Activated T-helper 1 cell treated with anti-CD3 and anti-CD28 coated beads, Interleukin-12 subunit alpha, Interleukin-12 subunit beta, Interleukin-2, Interleukin-4 antibody, amounts not matched to agents 30 ng/mL and 10 ng/mL and 1 ng/mL, durations not matched to agents 14 hours and 24 hours and 36 hours (primary cell): ENCODE measurements at regions not wholly inside any gene's neighbourhood (a gene's known extent, or its start where the extent isn't known, plus 50 kb on each side); places are given as distances from the start of the nearest gene placed in this dataset.
"Not testable (repeated sequence)": the region's sequence is repeated elsewhere in the genome, so short reads cannot be mapped to it uniquely, and the experiment has no call there.

Source experiments
- DNase-seq: peaks from one replicate; pipeline ENCODE4 v3.0.0; 2021; ENCODE audit warnings: low spot score
- H3K27ac Mint-ChIP-seq: one replicate; pipeline ENCODE4 v1.8.0; 2021; ENCODE audit warnings: mild to moderate bottlenecking, mixed read lengths
- H3K27me3 Mint-ChIP-seq: one replicate; pipeline ENCODE4 v1.8.0; 2022; ENCODE audit warnings: mild to moderate bottlenecking, moderate library complexity, mixed read lengths; ENCODE audit not compliant: insufficient read depth
- H3K36me3 Mint-ChIP-seq: one replicate; pipeline ENCODE4 v1.8.0; 2021; ENCODE audit warnings: low read depth, mixed read lengths
- H3K4me1 Mint-ChIP-seq: one replicate; pipeline ENCODE4 v1.8.0; 2021; ENCODE audit warnings: low read depth, mixed read lengths
- H3K4me3 Mint-ChIP-seq: one replicate; pipeline ENCODE4 v1.8.0; 2021; ENCODE audit warnings: mild to moderate bottlenecking, moderate library complexity, mixed read lengths
- H3K9me3 Mint-ChIP-seq: one replicate; pipeline ENCODE4 v1.8.0; 2021; ENCODE audit warnings: mixed read lengths
- intact Hi-C: fragments of 100-400 bp; cut with micrococcal nuclease; formaldehyde crosslinking; loops from one replicate; pipeline ENCODE4 v1.15.1; 2024

- H3K27ac Mint-ChIP-seq, H3K4me3 Mint-ChIP-seq, H3K4me1 Mint-ChIP-seq, intact Hi-C loops, DNase-seq, H3K27me3 Mint-ChIP-seq, H3K36me3 Mint-ChIP-seq, H3K9me3 Mint-ChIP-seq: not testable (repeated sequence)
Observed at GRCh38 chr2:82005889-82006288, 1701.3 kb upstream of the LRRTM1 start.

- no peaks in the 10 kb centered on the region for H3K27me3 Mint-ChIP-seq
- no peaks in the 10 kb centered on the region for H3K36me3 Mint-ChIP-seq
- no peak for DNase-seq
- no peak overlapping the region for H3K4me3 Mint-ChIP-seq
- H3K4me1 Mint-ChIP-seq, result no peaks in the 10 kb centered on the region
- peaks cover 3% of the 10 kb centered on the region for H3K9me3 Mint-ChIP-seq
- intact Hi-C loops, result no loop called here
- H3K27ac Mint-ChIP-seq, result no peak overlapping the region
Observed at GRCh38 chr2:82001614-82002013, 1697.1 kb upstream of the LRRTM1 start.

GRCh38 chr2:82000606-82001005, 1696.1 kb upstream of the LRRTM1 start:
- H3K27ac Mint-ChIP-seq, result no peak overlapping the region
- H3K27me3 Mint-ChIP-seq, result no peaks in the 10 kb centered on the region
- peaks cover 7% of the 10 kb centered on the region for H3K9me3 Mint-ChIP-seq
- intact Hi-C loops, result no loop called here
- H3K4me3 Mint-ChIP-seq, result no peak overlapping the region
- no peaks in the 10 kb centered on the region for H3K36me3 Mint-ChIP-seq
- DNase-seq, result no peak
- no peaks in the 10 kb centered on the region for H3K4me1 Mint-ChIP-seq

- no peaks in the 10 kb centered on the region for H3K36me3 Mint-ChIP-seq
- H3K27ac Mint-ChIP-seq, result no peak overlapping the region
- H3K4me1 Mint-ChIP-seq, result no peaks in the 10 kb centered on the region
- H3K4me3 Mint-ChIP-seq, result no peak overlapping the region
- peaks cover 14% of the 10 kb centered on the region for H3K9me3 Mint-ChIP-seq
- H3K27me3 Mint-ChIP-seq, result no peaks in the 10 kb centered on the region
- intact Hi-C loops, result no loop called here
- no peak for DNase-seq
Observed at GRCh38 chr2:81996332-81996731, 1691.8 kb upstream of the LRRTM1 start.

DNA sequence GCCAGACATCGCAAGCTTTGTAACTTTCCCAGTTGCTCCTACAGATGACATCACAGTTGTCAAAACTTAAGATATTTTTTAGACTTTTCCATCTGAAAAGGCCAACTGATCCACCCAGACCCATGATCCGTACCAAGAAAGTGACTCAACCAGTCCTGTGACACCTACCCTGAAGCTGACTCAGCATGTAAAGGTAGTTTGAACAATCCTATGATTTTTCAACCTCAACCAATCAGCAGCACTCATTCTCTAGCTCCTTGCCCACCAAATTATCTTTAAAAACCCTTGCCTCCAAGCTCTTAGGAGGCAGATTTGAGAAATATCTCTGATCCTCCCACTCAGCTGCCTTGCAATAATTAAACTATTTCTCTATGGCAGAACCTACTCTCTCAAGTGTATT, 1686.7 kb upstream of the LRRTM1 start:
- no peak overlapping the region for H3K27ac Mint-ChIP-seq
- H3K9me3 Mint-ChIP-seq, result peaks cover 7% of the 10 kb centered on the region
- no peaks in the 10 kb centered on the region for H3K27me3 Mint-ChIP-seq
- no peaks in the 10 kb centered on the region for H3K36me3 Mint-ChIP-seq
- no peak for DNase-seq
- no peaks in the 10 kb centered on the region for H3K4me1 Mint-ChIP-seq
- intact Hi-C loops, result no loop called here
- H3K4me3 Mint-ChIP-seq, result no peak overlapping the region

GRCh38 chr2:81987370-81987769, 1682.8 kb upstream of the LRRTM1 start:
- no peak for DNase-seq
- Mint-ChIP-seq H3K36me3 (no peaks in the 10 kb centered on the region), H3K4me3 (no peak overlapping the region), H3K27me3 (no peaks in the 10 kb centered on the region), H3K4me1 (no peaks in the 10 kb centered on the region), H3K27ac (no peak overlapping the region), H3K9me3 (no peaks in the 10 kb centered on the region)
- intact Hi-C loops, result no loop called here

DNA sequence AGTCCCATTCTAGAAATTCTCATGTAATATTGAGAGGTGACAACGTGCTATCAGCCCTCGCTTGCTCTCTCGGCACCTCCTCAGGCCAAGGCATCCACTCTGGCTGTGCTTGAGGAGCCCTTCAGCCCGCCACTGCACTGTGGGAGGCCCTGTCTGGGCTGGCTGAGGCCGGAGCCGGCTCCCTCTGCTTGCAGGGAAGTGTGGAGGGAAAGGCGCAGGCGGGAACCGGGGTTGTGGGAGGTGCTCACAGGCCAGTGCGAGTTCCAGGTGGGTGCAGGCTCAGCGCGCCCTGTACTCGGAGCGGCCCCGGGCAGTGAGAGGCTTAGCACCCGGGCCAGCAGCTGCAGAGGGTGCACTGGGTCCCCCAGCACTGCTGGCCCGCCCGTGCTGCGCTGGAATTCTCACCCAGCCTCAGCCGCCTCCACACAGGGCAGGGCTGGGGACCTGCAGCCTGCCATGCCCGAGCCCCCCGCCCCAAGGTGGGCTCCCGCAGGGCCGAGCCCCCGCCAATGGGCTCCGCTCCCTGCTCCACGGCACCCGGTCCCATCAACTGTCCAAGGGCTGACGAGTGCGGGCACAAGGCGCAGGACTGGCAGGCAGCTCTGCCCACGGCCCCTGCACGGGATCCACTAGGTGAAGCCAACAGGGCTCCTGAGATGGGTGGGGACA, 1680.6 kb upstream of the LRRTM1 start:
- Mint-ChIP-seq H3K36me3 (no peaks in the 10 kb centered on the region), H3K9me3 (no peaks in the 10 kb centered on the region), H3K27me3 (no peaks in the 10 kb centered on the region), H3K4me3 (no peak overlapping the region), H3K27ac (no peak overlapping the region), H3K4me1 (no peaks in the 10 kb centered on the region)
- intact Hi-C loops, result no loop called here
- no peak for DNase-seq

DNA sequence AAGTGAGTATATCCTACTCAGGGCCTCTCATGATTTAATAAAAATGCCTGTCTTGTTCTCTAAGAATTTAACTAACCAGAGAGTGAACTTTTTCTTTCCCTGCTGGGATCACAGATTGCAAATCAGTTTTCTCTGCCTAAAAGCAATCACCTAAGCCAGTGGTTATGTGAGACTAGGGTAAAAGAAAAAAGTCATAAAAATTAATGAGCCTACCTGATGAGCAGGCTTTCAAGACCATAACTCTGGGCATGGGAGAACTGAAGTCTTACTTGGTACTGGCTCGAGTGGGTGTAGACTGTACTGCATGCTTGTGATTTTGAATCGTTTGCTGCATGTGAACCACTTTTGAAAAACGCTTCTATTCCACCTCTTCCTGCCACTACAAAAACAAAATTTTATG, 1677.0 kb upstream of the LRRTM1 start:
- Mint-ChIP-seq H3K27me3 (no peaks in the 10 kb centered on the region), H3K4me1 (no peaks in the 10 kb centered on the region), H3K4me3 (no peak overlapping the region), H3K9me3 (peaks cover 8% of the 10 kb centered on the region), H3K36me3 (no peaks in the 10 kb centered on the region), H3K27ac (no peak overlapping the region)
- intact Hi-C loops, result no loop called here
- no peak for DNase-seq

- Mint-ChIP-seq H3K4me1 (no peaks in the 10 kb centered on the region), H3K4me3 (no peak overlapping the region), H3K27ac (no peak overlapping the region), H3K36me3 (no peaks in the 10 kb centered on the region), H3K27me3 (no peaks in the 10 kb centered on the region), H3K9me3 (peaks cover 8% of the 10 kb centered on the region)
- no peak for DNase-seq
- intact Hi-C loops, result no loop called here
Observed at GRCh38 chr2:81979086-81979485, 1674.5 kb upstream of the LRRTM1 start.

- intact Hi-C loops, result no loop called here
- no peak for DNase-seq
- Mint-ChIP-seq H3K9me3 (peaks cover 14% of the 10 kb centered on the region), H3K27ac (no peak overlapping the region), H3K4me3 (no peak overlapping the region), H3K4me1 (no peaks in the 10 kb centered on the region), H3K27me3 (no peaks in the 10 kb centered on the region), H3K36me3 (no peaks in the 10 kb centered on the region)
Observed at GRCh38 chr2:81976998-81977397, 1672.4 kb upstream of the LRRTM1 start.

DNA sequence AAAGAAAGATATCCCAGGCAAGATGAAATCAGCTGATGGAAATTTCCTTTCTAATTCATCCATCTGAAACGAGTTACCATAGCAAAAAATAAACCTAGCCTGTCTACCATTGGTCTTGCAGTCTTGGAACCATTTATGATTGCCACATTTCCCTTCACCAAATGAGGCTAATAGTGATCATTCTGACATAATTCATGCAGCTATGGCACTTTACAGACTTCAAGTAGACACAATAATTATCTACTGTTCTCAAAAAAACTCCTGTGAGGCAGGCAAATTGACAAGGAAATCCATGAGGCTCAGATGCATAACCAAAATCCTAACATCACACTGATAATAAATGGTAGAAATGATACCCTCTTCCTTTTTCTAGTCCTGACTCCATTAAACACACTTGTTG, 1669.7 kb upstream of the LRRTM1 start:
- H3K9me3 Mint-ChIP-seq, result peaks cover 15% of the 10 kb centered on the region
- no peaks in the 10 kb centered on the region for H3K36me3 Mint-ChIP-seq
- no peak overlapping the region for H3K4me3 Mint-ChIP-seq
- no peaks in the 10 kb centered on the region for H3K4me1 Mint-ChIP-seq
- H3K27me3 Mint-ChIP-seq, result no peaks in the 10 kb centered on the region
- intact Hi-C loops, result no loop called here
- H3K27ac Mint-ChIP-seq, result no peak overlapping the region
- no peak for DNase-seq

DNA sequence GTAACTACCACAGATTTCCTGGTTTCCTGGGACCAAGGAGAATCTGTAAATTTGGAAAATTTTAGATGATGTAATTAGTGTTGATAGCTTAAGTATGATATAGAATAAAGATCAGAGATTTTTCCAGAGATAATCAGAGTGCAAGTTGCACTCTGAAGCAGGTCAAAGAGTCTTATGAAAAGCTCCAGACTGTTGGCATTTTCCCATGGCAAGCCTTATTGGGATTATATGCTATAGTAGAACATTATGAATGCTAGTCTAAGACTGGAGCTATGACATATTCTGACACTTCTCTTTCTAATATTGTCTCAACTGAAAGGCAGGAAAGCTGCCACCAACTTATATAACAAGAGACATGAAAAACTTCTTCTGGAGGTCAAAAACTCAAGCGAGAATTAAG, 1638.3 kb upstream of the LRRTM1 start:
- no peak for DNase-seq
- Mint-ChIP-seq H3K9me3 (peaks cover 20% of the 10 kb centered on the region), H3K4me1 (no peaks in the 10 kb centered on the region), H3K27ac (no peak overlapping the region), H3K4me3 (no peak overlapping the region), H3K27me3 (no peaks in the 10 kb centered on the region), H3K36me3 (no peaks in the 10 kb centered on the region)
- intact Hi-C loops, result no loop called here

GRCh38 chr2:81942136-81942680, 1637.7 kb upstream of the LRRTM1 start:
- intact Hi-C loops, result no loop called here
- no peaks in the 10 kb centered on the region for H3K36me3 Mint-ChIP-seq
- no peak for DNase-seq
- no peak overlapping the region for H3K27ac Mint-ChIP-seq
- no peaks in the 10 kb centered on the region for H3K4me1 Mint-ChIP-seq
- H3K4me3 Mint-ChIP-seq, result no peak overlapping the region
- H3K9me3 Mint-ChIP-seq, result peaks cover 20% of the 10 kb centered on the region
- H3K27me3 Mint-ChIP-seq, result no peaks in the 10 kb centered on the region
